HepG2 (cell line): ENCODE measurements at regions not wholly inside any gene's neighbourhood (a gene's known extent, or its start where the extent isn't known, plus 50 kb on each side); places are given as distances from the start of the nearest gene placed in this dataset.

Experiments used
- ATAC-seq: fragments of 200-7000 bp; cut with Tn5 transposase; 3 replicates; pipeline ENCODE4 v1.9.1; 2020; ENCODE audit warnings: mild to moderate bottlenecking, moderate library complexity
- BruUV-seq: library from RNA; stranded (reverse); fragments of 400-500 nt; replicated peaks from 2 replicates; lab custom pipeline; 2021; lab: Mats Ljungman, UMichigan
- CTCF ChIA-PET: fragments of 300-600 bp; formaldehyde crosslinking; extraction: SDS; loops from one replicate; lab custom pipeline; 2021; ENCODE audit warnings: low total read pairs, inconsistent platforms, low intra/inter-chr PET ratio; lab: Yijun Ruan, JAX
- POLR2A ChIA-PET: fragments of 350-600 bp; sonication (Branson Sonifier 250); formaldehyde crosslinking; loops from one replicate; lab custom pipeline; 2020; ENCODE audit warnings: antibody characterized with exemption, inconsistent platforms; lab: Yijun Ruan, JAX
- DNase-seq: peaks from one replicate; pipeline ENCODE4 v3.0.0-alpha.2; 2015; ENCODE audit warnings: low spot score
- FAIRE-seq: peaks from 3 replicates; lab custom pipeline; 2011; peaks lifted over from hg19 to GRCh38; lab: Jason Lieb, UNC
- H2AFZ ChIP-seq: one replicate; pipeline ENCODE4 v1.6.1; 2011; ENCODE audit warnings: low read length, inconsistent platforms
- H3K27ac ChIP-seq: fragments of 300-600 bp; 3 replicates; pipeline ENCODE4 v1.8.0; 2011; ENCODE audit warnings: mixed run types, mild to moderate bottlenecking, mixed read lengths, low read length, inconsistent platforms; ENCODE audit not compliant: insufficient read depth; ENCODE audit errors: extremely low read length
- H3K27me3 ChIP-seq, 2 experiments: fragments of 200-600 bp in 1 of 2; 2 replicates in 1 of 2; 3 replicates in 1 of 2; pipeline versions ENCODE4 v1.6.0 to v1.8.0; 2011; ENCODE audit warnings: low read length in 2 of 2, mild to moderate bottlenecking in 2 of 2, moderate library complexity in 2 of 2, inconsistent platforms in 1 of 2; ENCODE audit not compliant: insufficient read depth in 2 of 2, control insufficient read depth in 1 of 2
- H3K36me3 ChIP-seq, 2 experiments: fragments of 200-600 bp in 1 of 2; replicated peaks in 1 of 2; 2 replicates in 1 of 2; 3 replicates in 1 of 2; pipeline versions ENCODE4 v1.5.1 to v1.8.0; 2011; ENCODE audit warnings: low read length in 2 of 2, inconsistent platforms in 1 of 2; ENCODE audit not compliant: insufficient read depth in 2 of 2, control insufficient read depth in 1 of 2
- H3K4me1 ChIP-seq: 2 replicates; pipeline ENCODE4 v1.5.1; 2012; ENCODE audit warnings: low read length, inconsistent platforms; ENCODE audit not compliant: insufficient read depth
- H3K4me2 ChIP-seq: 2 replicates; pipeline ENCODE4 v1.6.0; 2011; ENCODE audit warnings: low read depth, low read length, inconsistent platforms
- H3K4me3 ChIP-seq, 3 experiments: fragments of 200-600 bp in 1 of 3; sonication (generic), shearing (Covaris generic) in 1 of 3; replicated peaks in 1 of 3; 2 replicates each; pipeline ENCODE4 v1.5.1; 2011 to 2016; ENCODE audit warnings: low read length in 3 of 3, inconsistent platforms in 2 of 3, low read depth in 2 of 3, mild to moderate bottlenecking in 2 of 3, control low read depth in 1 of 3, mixed read lengths in 1 of 3; ENCODE audit not compliant: insufficient read depth in 1 of 3
- H3K79me2 ChIP-seq: one replicate; pipeline ENCODE4 v1.6.1; 2011; ENCODE audit warnings: low read length, inconsistent platforms; ENCODE audit not compliant: insufficient read depth
- H3K9ac ChIP-seq: 2 replicates; pipeline ENCODE4 v1.6.0; 2011; ENCODE audit warnings: mild to moderate bottlenecking, low read depth, low read length, inconsistent platforms; ENCODE audit not compliant: insufficient read depth
- H3K9me3 ChIP-seq: 2 replicates; pipeline ENCODE4 v1.5.1; 2012; ENCODE audit warnings: mild to moderate bottlenecking, low read length
- H4K20me1 ChIP-seq: 2 replicates; pipeline ENCODE4 v1.6.0; 2011; ENCODE audit warnings: inconsistent platforms, mild to moderate bottlenecking, low read length, moderate library complexity; ENCODE audit not compliant: insufficient read depth
- CEBPG ChIP-seq: IDR thresholded peaks from 2 replicates; pipeline ENCODE4 v1.6.1; 2016
- CTCF ChIP-seq: sonication (generic); formaldehyde crosslinking; IDR thresholded peaks from 2 replicates; pipeline ENCODE4 v1.5.0; 2020; ENCODE audit warnings: mild to moderate bottlenecking, missing genetic modification reagents, moderate library complexity
- ETV6 ChIP-seq: sonication (generic); formaldehyde crosslinking; conservative IDR thresholded peaks from 2 replicates; pipeline ENCODE4 v1.4.0; 2020; ENCODE audit warnings: missing genetic modification reagents
- FOXA3 ChIP-seq: IDR thresholded peaks from 2 replicates; pipeline ENCODE4 v1.6.1; 2016; ENCODE audit warnings: missing genetic modification reagents, missing compliant biosample characterization
- HNF1B ChIP-seq: sonication (generic); formaldehyde crosslinking; IDR thresholded peaks from 2 replicates; pipeline ENCODE4 v1.5.1; 2020; ENCODE audit warnings: mild to moderate bottlenecking, moderate library complexity, missing genetic modification reagents
- PAX8 ChIP-seq: sonication (generic); formaldehyde crosslinking; IDR thresholded peaks from 2 replicates; pipeline ENCODE4 v1.8.0; 2022; ENCODE audit warnings: mild to moderate bottlenecking, missing genetic modification reagents, borderline replicate concordance
- SMC3 ChIP-seq: IDR thresholded peaks from 2 replicates; pipeline ENCODE4 v1.6.1; 2011; ENCODE audit warnings: low read length, improper control_type of control experiment
- SSRP1 ChIP-seq: IDR thresholded peaks from 2 replicates; pipeline ENCODE4 v1.6.1; 2016; ENCODE audit warnings: control low read depth
- ZFP36 ChIP-seq: fragments of 150-350 bp; IDR thresholded peaks from 2 replicates; pipeline ENCODE4 v1.6.1; 2018; ENCODE audit warnings: borderline replicate concordance, low read length, low read depth; ENCODE audit not compliant: partially characterized antibody
- ZNF17 ChIP-seq: sonication (generic); formaldehyde crosslinking; IDR thresholded peaks from 2 replicates; pipeline ENCODE4 v1.5.0; 2020; ENCODE audit warnings: mild to moderate bottlenecking, missing genetic modification reagents
- ZNF414 ChIP-seq: sonication (generic); formaldehyde crosslinking; IDR thresholded peaks from 2 replicates; pipeline ENCODE4 v1.5.0; 2020; ENCODE audit warnings: missing genetic modification reagents
- ZNF460 ChIP-seq: sonication (generic); formaldehyde crosslinking; IDR thresholded peaks from 2 replicates; pipeline ENCODE4 v1.5.1; 2020; ENCODE audit warnings: missing genetic modification reagents, mild to moderate bottlenecking, borderline replicate concordance
- ZNF781 ChIP-seq: sonication (generic); formaldehyde crosslinking; IDR thresholded peaks from 2 replicates; pipeline ENCODE4 v1.5.1; 2020; ENCODE audit warnings: borderline replicate concordance, mild to moderate bottlenecking, missing genetic modification reagents; ENCODE audit errors: not compliant biosample characterization
- WGBS: methylation state at CpG from one replicate; pipeline ENCODE4 v1.1.6; 2017; ENCODE audit warnings: low lambda C conversion rate; 5-methylcytosine and 5-hydroxymethylcytosine counted together
- in situ Hi-C: cut with HindIII; loops from 2 replicates; pipeline ENCODE4 v1.10.0; 2017; ENCODE audit warnings: low pct_unique_long_range_greater_than_20kb; ENCODE audit not compliant: extremely low pct_ligation_motif_present
- intact Hi-C: fragments of 100-400 bp; cut with micrococcal nuclease; formaldehyde crosslinking; loops from one replicate; pipeline ENCODE4 v1.10.0; 2022; ENCODE audit not compliant: unreplicated experiment

GRCh38 chr12:11482955-11483354 is 87.6 kb upstream of the PRB2 start:
- no peak overlapping the region for H3K4me2 ChIP-seq
- POLR2A ChIA-PET: no interaction called here
- H3K9me3 ChIP-seq: no peaks in the 10 kb centered on the region
- no peak for FAIRE-seq
- H2AFZ ChIP-seq: no peak overlapping the region
- no TSS peak for BruUV-seq
- no peak for ATAC-seq
- peaks cover 0 to 6% of the 10 kb centered on the region in 2 experiments; a peak in 2 of 5 replicates for H3K27me3 ChIP-seq
- WGBS: 0% methylated on average over 2 of the region's 2 CpGs
- peaks cover 6% of the 10 kb centered on the region; the same call in 1 of the 2 replicates for H3K4me1 ChIP-seq
- H3K36me3 ChIP-seq: no peaks in the 10 kb centered on the region
- H3K4me3 ChIP-seq: no peak overlapping the region
- no peak for DNase-seq
- no peaks in the 10 kb centered on the region for H3K79me2 ChIP-seq
- H4K20me1 ChIP-seq: no peaks in the 10 kb centered on the region
- H3K9ac ChIP-seq: no peak overlapping the region
- TF ChIP-seq ETV6 (CRISPR knock-in tag) (no peak), ZNF460 (CRISPR knock-in tag) (no peak)
- TF ChIP-seq, all 625 proteins: peak for 0
- in situ Hi-C loops: no loop called here
- no peak overlapping the region for H3K27ac ChIP-seq
- intact Hi-C loops: loop anchor here (10.0 kb wide), 1 partner anchor 1328 kb away; no protein-coding TSS in a partner anchor
- CTCF ChIA-PET: no interaction called here

GRCh38 chr12:11486623-11487444 is 91.5 kb upstream of the PRB2 start:
- in situ Hi-C loops: loop anchor here (5.0 kb wide), 2 partner anchors 260 to 710 kb away; no protein-coding TSS in a partner anchor
- POLR2A ChIA-PET: no interaction called here
- CTCF ChIA-PET: interaction anchor here (0.7 to 3.6 kb wide), 7 partner anchors 253 to 1334 kb away, joined by 3 to 100 read pairs (median 4); no protein-coding TSS in a partner anchor
- no peak for TF ChIP-seq ZNF414 (CRISPR knock-in tag)
- TF ChIP-seq SMC3: peak; percentile 93
- TF ChIP-seq ZNF781: no peak
- TF ChIP-seq ZNF17: no peak
- TF ChIP-seq ZFP36: peak; percentile 16
- TF ChIP-seq FOXA3: 0 out of 2 replicates have a peak, but pooled peaks have one; percentile 9
- peak; percentile 52 for TF ChIP-seq CEBPG (CRISPR knock-in tag)
- TF ChIP-seq SSRP1 (CRISPR knock-in tag): no peak
- TF ChIP-seq CTCF (CRISPR knock-in tag): peak; percentile 91
- TF ChIP-seq PAX8: no peak
- TF ChIP-seq HNF1B (CRISPR knock-in tag): peak; percentile 57; the same call in 1 of the 2 replicates

More at GRCh38 chr12:11486623-11487444, 91.5 kb upstream of the PRB2 start:
- Histone ChIP-seq H2AFZ (no peak overlapping the region), H4K20me1 (no peaks in the 10 kb centered on the region), H3K9me3 (no peaks in the 10 kb centered on the region), H3K4me1 (peaks cover 6% of the 10 kb centered on the region; the same call in 1 of the 2 replicates), H3K27ac (no peak overlapping the region), H3K36me3 (no peaks in the 10 kb centered on the region), H3K4me3 (no peak overlapping the region), H3K79me2 (no peaks in the 10 kb centered on the region), H3K9ac (no peak overlapping the region), H3K4me2 (peak overlapping the region; percentile 55), H3K27me3 (peaks cover 0 to 6% of the 10 kb centered on the region in 2 experiments; a peak in 2 of 5 replicates)
- peak; percentile 77 for ATAC-seq
- no TSS peak for BruUV-seq
- FAIRE-seq: peak; percentile 90
- intact Hi-C loops: loop anchor here (1.0 to 10.0 kb wide), 3 partner anchors 259 to 1332 kb away; no protein-coding TSS in a partner anchor
- peak; percentile 79 for DNase-seq
- 21% methylated on average over 13 of the region's 13 CpGs for WGBS
